GM13977 (cell line): ENCODE measurements at regions not wholly inside any gene's neighbourhood (a gene's known extent, or its start where the extent isn't known, plus 50 kb on each side); places are given as distances from the start of the nearest gene placed in this dataset.
A peak's percentile ranks its signal among the peaks of the same experiment; 100 is the strongest.

ENCODE experiments used
- DNase-seq: peaks from one replicate; pipeline ENCODE4 v3.0.0; 2012; ENCODE audit warnings: low spot score
- in situ Hi-C: fragments of 300-500 bp; cut with MboI; formaldehyde crosslinking; loops from one replicate; pipeline ENCODE4 v1.12.0; 2022; ENCODE audit warnings: low sequenced_read_pairs, low pct_unique_long_range_greater_than_20kb, mixed read lengths, inconsistent platforms; ENCODE audit not compliant: unreplicated experiment
- TF ChIP-seq, protein P1 (sequence below): IDR thresholded peaks from 2 replicates; pipeline ENCODE4 v1.5.1; 2012; ENCODE audit warnings: mild to moderate bottlenecking, control low read depth; ENCODE audit not compliant: insufficient read depth; ENCODE audit errors: extremely low read depth, missing control alignments

DNA sequence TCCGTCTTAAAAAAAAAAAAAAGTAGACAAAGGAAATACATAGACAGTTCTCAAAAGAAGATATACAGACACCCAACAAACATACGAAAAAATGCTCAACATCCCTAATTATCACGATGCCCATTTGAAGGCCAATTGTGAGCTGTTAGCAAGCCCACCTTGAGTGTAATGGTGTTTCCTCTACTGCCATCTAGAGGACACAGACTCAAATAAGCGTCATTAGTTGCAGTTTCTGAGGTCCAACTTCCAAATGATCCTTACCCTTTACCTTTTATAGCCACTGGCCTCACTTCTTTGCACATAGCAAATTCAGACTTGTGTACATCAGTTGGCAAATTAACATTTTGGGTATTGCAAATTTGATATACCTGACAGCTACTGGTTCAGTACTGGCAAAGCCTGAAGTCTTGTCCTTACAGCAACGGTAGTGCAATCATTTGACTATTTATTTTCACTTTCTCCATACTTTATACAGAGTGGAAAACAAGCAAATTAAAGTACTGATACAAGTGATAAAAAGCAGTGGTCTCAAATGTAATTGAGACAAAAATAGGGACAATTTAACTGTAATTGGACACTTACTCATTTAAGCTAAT is 536.3 kb upstream of the EEF2KMT start:
- TF ChIP-seq, protein P1, sequence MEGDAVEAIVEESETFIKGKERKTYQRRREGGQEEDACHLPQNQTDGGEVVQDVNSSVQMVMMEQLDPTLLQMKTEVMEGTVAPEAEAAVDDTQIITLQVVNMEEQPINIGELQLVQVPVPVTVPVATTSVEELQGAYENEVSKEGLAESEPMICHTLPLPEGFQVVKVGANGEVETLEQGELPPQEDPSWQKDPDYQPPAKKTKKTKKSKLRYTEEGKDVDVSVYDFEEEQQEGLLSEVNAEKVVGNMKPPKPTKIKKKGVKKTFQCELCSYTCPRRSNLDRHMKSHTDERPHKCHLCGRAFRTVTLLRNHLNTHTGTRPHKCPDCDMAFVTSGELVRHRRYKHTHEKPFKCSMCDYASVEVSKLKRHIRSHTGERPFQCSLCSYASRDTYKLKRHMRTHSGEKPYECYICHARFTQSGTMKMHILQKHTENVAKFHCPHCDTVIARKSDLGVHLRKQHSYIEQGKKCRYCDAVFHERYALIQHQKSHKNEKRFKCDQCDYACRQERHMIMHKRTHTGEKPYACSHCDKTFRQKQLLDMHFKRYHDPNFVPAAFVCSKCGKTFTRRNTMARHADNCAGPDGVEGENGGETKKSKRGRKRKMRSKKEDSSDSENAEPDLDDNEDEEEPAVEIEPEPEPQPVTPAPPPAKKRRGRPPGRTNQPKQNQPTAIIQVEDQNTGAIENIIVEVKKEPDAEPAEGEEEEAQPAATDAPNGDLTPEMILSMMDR: peak; percentile 49
- DNase-seq: peak; percentile 38
- in situ Hi-C loops: no loop called here

DNA sequence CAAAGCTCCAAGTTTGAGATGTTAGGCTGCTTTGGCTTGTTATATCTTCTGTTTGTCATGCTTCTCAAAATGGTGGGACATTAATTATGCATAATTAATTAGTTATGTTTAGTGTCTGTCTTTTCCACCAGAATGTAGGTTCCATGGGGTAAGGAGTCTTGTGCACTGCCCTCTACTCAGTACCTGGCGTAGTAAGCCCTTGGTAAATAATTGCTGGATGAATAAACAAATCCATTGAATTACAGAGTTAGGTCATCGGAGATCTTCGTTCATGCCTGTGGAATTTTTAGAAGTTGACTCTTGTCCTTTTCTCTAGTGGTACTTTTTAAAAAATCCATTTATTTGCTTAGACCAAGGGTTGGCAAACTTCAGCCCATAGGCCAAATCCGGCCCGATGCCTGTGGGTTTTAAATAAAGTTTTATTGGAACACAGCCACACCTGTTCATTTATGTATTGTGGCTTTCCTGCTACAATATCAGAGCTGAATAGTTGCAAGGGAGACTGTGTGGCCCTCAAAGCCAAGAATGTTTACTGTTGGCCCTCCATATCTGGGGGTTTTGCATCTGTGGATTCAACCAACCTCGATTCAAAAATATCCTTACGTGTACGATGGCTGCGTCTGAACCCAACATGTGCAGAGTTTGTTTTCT is 524.8 kb upstream of the EEF2KMT start:
- no peak for DNase-seq
- TF ChIP-seq, protein P1: no peak
- in situ Hi-C loops: loop anchor here (25.0 kb wide), 1 partner anchor 385 kb away; no protein-coding TSS in a partner anchor

DNA sequence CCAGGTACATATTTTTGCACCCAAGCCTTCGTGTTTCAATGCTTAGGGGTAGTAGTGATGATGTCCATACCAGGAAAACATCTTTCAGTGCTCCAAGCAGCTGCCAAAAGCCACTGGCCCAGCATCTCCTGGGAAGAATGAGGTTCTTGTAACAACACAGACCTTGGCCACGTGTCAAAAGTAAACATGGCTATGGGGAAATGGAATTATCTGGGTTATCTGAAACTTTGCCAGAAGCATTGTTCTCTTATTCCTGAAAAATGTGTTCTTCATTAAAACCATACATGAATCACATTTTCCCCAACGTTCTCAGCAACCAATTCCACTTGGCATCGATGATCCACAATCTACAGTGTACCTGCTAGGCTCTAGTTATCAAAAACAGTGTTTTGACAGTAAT is 524.2 kb upstream of the EEF2KMT start:
- TF ChIP-seq, protein P1: no peak
- no peak for DNase-seq
- in situ Hi-C loops: loop anchor here (25.0 kb wide), 1 partner anchor 385 kb away; no protein-coding TSS in a partner anchor

DNA sequence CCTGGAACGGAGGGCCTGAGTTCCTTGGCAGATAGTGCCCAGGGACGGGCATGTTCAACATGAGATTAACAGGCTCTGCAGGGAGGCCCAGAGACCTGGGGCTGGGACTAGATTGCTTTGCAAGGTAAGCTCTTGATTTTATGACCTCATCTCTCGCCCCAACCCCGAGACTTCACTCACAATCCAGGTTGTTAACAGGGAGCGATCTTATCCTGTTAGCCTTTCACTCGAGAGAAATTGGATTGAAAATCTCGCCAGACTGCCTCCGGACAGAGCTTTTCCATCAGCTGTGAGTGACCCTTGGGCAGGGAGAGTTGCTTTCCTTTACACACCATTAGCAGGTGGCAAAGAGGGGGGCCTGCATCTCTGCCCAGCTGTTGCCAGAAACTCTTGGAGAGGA is 521.7 kb upstream of the EEF2KMT start:
- DNase-seq: no peak
- TF ChIP-seq, protein P1: no peak
- in situ Hi-C loops: loop anchor here (25.0 kb wide), 1 partner anchor 382 kb away; no protein-coding TSS in a partner anchor

DNA sequence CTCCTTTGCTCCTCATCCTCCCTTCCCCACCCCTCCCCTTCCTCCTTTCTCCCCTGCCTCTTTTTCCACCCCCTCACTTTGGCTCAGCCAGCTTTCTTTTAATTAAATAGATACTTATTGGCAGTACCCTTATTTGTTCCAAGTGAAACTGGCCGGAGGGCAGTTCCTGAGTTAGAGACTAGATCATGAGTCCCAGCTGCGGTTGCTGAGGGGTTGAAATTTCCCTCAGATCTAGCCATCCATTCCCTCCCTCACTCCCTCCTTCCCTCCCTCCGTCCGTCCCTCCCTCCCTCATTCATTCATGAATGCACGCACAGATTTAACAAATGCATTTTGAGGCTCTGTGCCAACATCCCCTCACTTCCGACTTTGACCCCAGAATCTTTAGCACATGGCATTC is 519.2 kb upstream of the EEF2KMT start:
- DNase-seq: no peak
- TF ChIP-seq, protein P1: no peak
- in situ Hi-C loops: loop anchor here (25.0 kb wide), 1 partner anchor 380 kb away; no protein-coding TSS in a partner anchor

DNA sequence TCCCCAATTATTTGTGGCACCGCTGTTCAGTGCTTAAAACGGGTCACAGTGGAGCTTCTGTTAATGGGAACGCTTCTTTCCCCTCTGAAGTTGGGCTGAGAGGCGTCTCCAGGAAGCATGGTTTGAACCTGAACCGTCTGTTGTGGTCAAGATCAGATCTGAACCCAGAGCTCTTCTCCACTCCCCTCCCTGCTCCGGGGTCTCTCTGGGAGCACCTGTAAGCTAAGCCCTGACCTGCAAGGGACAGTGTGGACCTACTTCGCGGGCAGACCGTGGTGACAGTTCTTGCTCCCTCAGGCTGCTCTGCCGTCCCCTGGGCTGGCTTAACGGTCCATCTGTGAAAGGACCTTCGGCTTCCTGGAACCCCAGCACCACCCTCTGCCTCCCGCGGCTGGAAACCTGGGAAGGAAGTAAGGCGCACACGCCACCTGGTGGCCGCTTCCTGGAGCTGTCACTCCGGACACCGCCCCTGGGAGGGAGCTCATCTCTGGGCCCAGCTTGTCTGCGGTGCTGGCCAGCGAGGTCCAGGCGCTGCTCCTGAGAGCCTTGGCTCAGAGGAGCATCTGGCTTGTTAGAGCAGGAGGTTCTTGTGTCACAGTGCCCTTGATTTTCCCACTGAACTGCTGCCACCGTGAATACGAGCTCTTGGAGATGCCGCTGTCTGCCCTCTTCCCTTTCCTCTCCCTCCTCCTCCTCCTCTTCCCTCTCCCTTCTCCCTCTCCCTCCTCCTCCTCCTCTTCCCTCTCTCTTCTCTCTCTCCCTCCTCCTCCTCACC is 518.5 kb upstream of the EEF2KMT start:
- TF ChIP-seq, protein P1: peak; percentile 67
- in situ Hi-C loops: loop anchor here (25.0 kb wide), 1 partner anchor 379 kb away; no protein-coding TSS in a partner anchor
- peak; percentile 35 for DNase-seq
